GM23338 (cell line): ENCODE measurements at regions not wholly inside any gene's neighbourhood (a gene's known extent, or its start where the extent isn't known, plus 50 kb on each side); places are given as distances from the start of the nearest gene placed in this dataset.

Experiments
- ATAC-seq: fragments of 200-7000 bp; cut with Tn5 transposase; 3 replicates; pipeline ENCODE4 v1.9.1; 2020
- DNase-seq: peaks from one replicate; pipeline ENCODE4 v3.0.0-alpha.2; 2015; ENCODE audit warnings: low spot score
- H2AFZ ChIP-seq: fragments of 200-600 bp; sonication (generic); 2 replicates; pipeline ENCODE4 v1.8.0; 2016; ENCODE audit warnings: antibody characterized with exemption, mild to moderate bottlenecking, moderate library complexity
- H3F3A ChIP-seq: fragments of 200-600 bp; sonication (generic); replicated peaks from 2 replicates; pipeline ENCODE4 v1.8.0; 2017; ENCODE audit warnings: antibody characterized with exemption, mixed run types, low read depth
- H3K27ac ChIP-seq: fragments of 200-600 bp; sonication (generic); 2 replicates; pipeline ENCODE4 v1.6.1; 2016; ENCODE audit warnings: low read depth
- H3K27me3 ChIP-seq: fragments of 200-600 bp; sonication (generic); 2 replicates; pipeline ENCODE4 v1.8.0; 2016; ENCODE audit warnings: mild to moderate bottlenecking, mixed run types, moderate library complexity; ENCODE audit not compliant: insufficient read depth
- H3K36me3 ChIP-seq: fragments of 200-600 bp; sonication (generic); 2 replicates; pipeline ENCODE4 v1.8.0; 2016; ENCODE audit warnings: mild to moderate bottlenecking; ENCODE audit not compliant: insufficient read depth
- H3K4me1 ChIP-seq: fragments of 200-600 bp; sonication (generic); 2 replicates; pipeline ENCODE4 v1.8.0; 2016; ENCODE audit warnings: mild to moderate bottlenecking, moderate library complexity; ENCODE audit not compliant: insufficient read depth
- H3K4me2 ChIP-seq: fragments of 200-600 bp; sonication (generic); 2 replicates; pipeline ENCODE4 v1.7.1; 2017; ENCODE audit warnings: mixed run types
- H3K4me3 ChIP-seq: fragments of 200-600 bp; sonication (generic); 2 replicates; pipeline ENCODE4 v1.6.1; 2016; ENCODE audit warnings: mixed run types
- H3K79me2 ChIP-seq: fragments of 200-600 bp; sonication (generic); replicated peaks from 2 replicates; pipeline ENCODE4 v1.8.0; 2017; ENCODE audit warnings: mild to moderate bottlenecking; ENCODE audit not compliant: insufficient read depth
- H3K9me2 ChIP-seq: fragments of 200-600 bp; sonication (generic); 2 replicates; pipeline ENCODE4 v1.8.0; 2017; ENCODE audit not compliant: insufficient read depth
- H4K20me1 ChIP-seq: fragments of 200-600 bp; sonication (generic); replicated peaks from 2 replicates; pipeline ENCODE4 v1.8.0; 2017; ENCODE audit warnings: mild to moderate bottlenecking; ENCODE audit not compliant: insufficient read depth
- H3K27ac Mint-ChIP-seq: 2 replicates; pipeline ENCODE4 v1.8.0; 2020; ENCODE audit warnings: inconsistent platforms, mild to moderate bottlenecking, moderate library complexity, mixed read lengths
- H3K27me3 Mint-ChIP-seq: 3 replicates; pipeline ENCODE4 v1.8.0; 2022; ENCODE audit warnings: low read depth, mild to moderate bottlenecking, moderate library complexity, mixed read lengths, inconsistent platforms; ENCODE audit not compliant: insufficient read depth, poor library complexity
- H3K36me3 Mint-ChIP-seq: 3 replicates; pipeline ENCODE4 v1.8.0; 2021; ENCODE audit warnings: low read depth, mild to moderate bottlenecking, inconsistent platforms, moderate library complexity, mixed read lengths
- H3K4me1 Mint-ChIP-seq: 3 replicates; pipeline ENCODE4 v1.8.0; 2020; ENCODE audit warnings: mild to moderate bottlenecking, inconsistent platforms, mixed read lengths
- H3K4me3 Mint-ChIP-seq: 3 replicates; pipeline ENCODE4 v1.8.0; 2021; ENCODE audit warnings: moderate library complexity, mild to moderate bottlenecking, inconsistent platforms, mixed read lengths
- H3K9me3 Mint-ChIP-seq: 3 replicates; pipeline ENCODE4 v1.8.0; 2020; ENCODE audit warnings: moderate library complexity, mild to moderate bottlenecking, inconsistent platforms, mixed read lengths
- CTCF ChIP-seq, 2 experiments: fragments of 200-600 bp in 1 of 2; sonication (generic) in 1 of 2; conservative IDR thresholded peaks; 2 replicates each; pipeline versions ENCODE4 v1.5.1 to v1.6.1; 2016 to 2017; ENCODE audit warnings: antibody characterized with exemption in 2 of 2, low read depth in 2 of 2, mild to moderate bottlenecking in 2 of 2, moderate library complexity in 1 of 2
- ETS1 ChIP-seq: IDR thresholded peaks from 2 replicates; pipeline ENCODE4 v1.6.1; 2016; ENCODE audit warnings: antibody characterized with exemption
- EZH2 ChIP-seq: fragments of 200-600 bp; sonication (generic); IDR thresholded peaks from one replicate; pipeline ENCODE4 v1.8.0; 2017; ENCODE audit warnings: antibody characterized with exemption, mild to moderate bottlenecking, low read depth; ENCODE audit not compliant: unreplicated experiment
- EZH2phosphoT487 ChIP-seq: fragments of 200-600 bp; sonication (generic); IDR thresholded peaks from one replicate; pipeline ENCODE4 v1.8.1; 2018; ENCODE audit warnings: antibody characterized with exemption; ENCODE audit not compliant: unreplicated experiment
- NANOG ChIP-seq: IDR thresholded peaks from 2 replicates; pipeline ENCODE4 v1.6.1; 2016; ENCODE audit warnings: antibody characterized with exemption, borderline replicate concordance
- POLR2AphosphoS5 ChIP-seq: IDR thresholded peaks from 2 replicates; pipeline ENCODE4 v1.6.1; 2016; ENCODE audit warnings: antibody characterized with exemption, low read depth
- REST ChIP-seq: IDR thresholded peaks from one replicate; pipeline ENCODE4 v1.6.1; 2018; ENCODE audit warnings: antibody characterized with exemption; ENCODE audit not compliant: unreplicated experiment
- ZNF114 ChIP-seq: fragments of 250-450 bp; sonication (Bioruptor Pico); IDR thresholded peaks from 2 replicates; pipeline ENCODE4 v1.5.0; 2020; ENCODE audit warnings: mild to moderate bottlenecking, moderate library complexity
- ZNF331 ChIP-seq: fragments of 250-450 bp; sonication (Bioruptor Pico); IDR thresholded peaks from 2 replicates; pipeline ENCODE4 v1.5.0; 2020; ENCODE audit warnings: low read depth, mild to moderate bottlenecking, moderate library complexity

- Histone ChIP-seq H3F3A (no peaks in the 10 kb centered on the region), H3K79me2 (no peaks in the 10 kb centered on the region), H3K27ac (no peak overlapping the region), H3K9me2 (no peaks in the 10 kb centered on the region), H3K4me1 (no peaks in the 10 kb centered on the region), H3K27me3 (no peaks in the 10 kb centered on the region), H4K20me1 (no peaks in the 10 kb centered on the region), H2AFZ (no peak overlapping the region), H3K4me3 (no peak overlapping the region), H3K36me3 (no peaks in the 10 kb centered on the region), H3K4me2 (no peak overlapping the region)
- ATAC-seq: no peak; the same call in 2 of the 3 replicates
- no peaks in the 10 kb centered on the region; the same call in 2 of the 3 replicates for H3K4me1 Mint-ChIP-seq
- H3K27ac Mint-ChIP-seq: no peak overlapping the region
- peak in 1 of 2 experiments; percentile 50; a peak in 2 of 4 replicates for TF ChIP-seq CTCF (conservative IDR thresholded peaks at IDR 0.05; ENCODE audit: low read depth in 2 of 2)
- TF ChIP-seq EZH2: no peak
- DNase-seq: peak; percentile 12
- no peaks in the 10 kb centered on the region; the same call in 2 of the 3 replicates for H3K36me3 Mint-ChIP-seq
- no peak overlapping the region for H3K4me3 Mint-ChIP-seq
- H3K9me3 Mint-ChIP-seq: no peaks in the 10 kb centered on the region; the same call in 2 of the 3 replicates
- peaks cover 6% of the 10 kb centered on the region for H3K27me3 Mint-ChIP-seq
These were observed 79.7 kb upstream of the C2CD4B start for GRCh38 chr15:62244762-62245161.

GRCh38 chr15:62248277-62248984 lies 83.3 kb upstream of the C2CD4B start:
- H3K4me1 ChIP-seq: no peaks in the 10 kb centered on the region
- no peaks in the 10 kb centered on the region; the same call in 2 of the 3 replicates for H3K9me3 Mint-ChIP-seq
- H3K4me3 Mint-ChIP-seq: no peak overlapping the region
- no peak for DNase-seq
- H2AFZ ChIP-seq: no peak overlapping the region
- H3K36me3 ChIP-seq: no peaks in the 10 kb centered on the region
- H4K20me1 ChIP-seq: no peaks in the 10 kb centered on the region
- H3K36me3 Mint-ChIP-seq: no peaks in the 10 kb centered on the region; the same call in 2 of the 3 replicates
- H3K4me2 ChIP-seq: no peak overlapping the region
- H3K4me1 Mint-ChIP-seq: no peaks in the 10 kb centered on the region; the same call in 2 of the 3 replicates
- H3K4me3 ChIP-seq: no peak overlapping the region
- no peaks in the 10 kb centered on the region for H3K9me2 ChIP-seq
- no peaks in the 10 kb centered on the region for H3K79me2 ChIP-seq
- peaks cover 10% of the 10 kb centered on the region for H3K27me3 Mint-ChIP-seq
- H3F3A ChIP-seq: no peaks in the 10 kb centered on the region
- no peak overlapping the region for H3K27ac ChIP-seq
- H3K27me3 ChIP-seq: no peaks in the 10 kb centered on the region
- H3K27ac Mint-ChIP-seq: no peak overlapping the region
- ATAC-seq: no peak
- TF ChIP-seq POLR2AphosphoS5 (no peak), ETS1 (no peak), NANOG (no peak), EZH2 (no peak), EZH2phosphoT487 (no peak), CTCF (conservative IDR thresholded peaks at IDR 0.05; ENCODE audit: low read depth in 2 of 2) (no peak), ZNF331 (CRISPR knock-in tag) (no peak), REST (no peak), ZNF114 (CRISPR knock-in tag) (no peak)
